Brain microvascular endothelial cell (primary cell): ENCODE measurements at regions not wholly inside any gene's neighbourhood (a gene's known extent, or its start where the extent isn't known, plus 50 kb on each side); places are given as distances from the start of the nearest gene placed in this dataset.

ENCODE experiments used
- DNase-seq: peaks from one replicate; pipeline ENCODE4 v3.0.0-alpha.2; 2020
- H3K27ac ChIP-seq: fragments of 250-450 bp; sonication (Bioruptor Pico); 2 replicates; pipeline ENCODE4 v1.5.1; 2020; ENCODE audit warnings: mild to moderate bottlenecking, moderate library complexity
- H3K27me3 ChIP-seq: fragments of 250-450 bp; sonication (Bioruptor Pico); replicated peaks from 2 replicates; pipeline ENCODE4 v1.5.1; 2020; ENCODE audit warnings: mild to moderate bottlenecking
- H3K36me3 ChIP-seq: fragments of 250-450 bp; sonication (Bioruptor Pico); replicated peaks from 2 replicates; pipeline ENCODE4 v1.5.1; 2020; ENCODE audit warnings: mild to moderate bottlenecking
- H3K4me3 ChIP-seq: 2 replicates; pipeline ENCODE4 v1.5.1; 2011; ENCODE audit warnings: low read depth, mild to moderate bottlenecking, control low read depth, low read length, moderate library complexity
- CTCF ChIP-seq: IDR thresholded peaks from 2 replicates; pipeline ENCODE4 v1.5.1; 2011; ENCODE audit warnings: low read depth, mild to moderate bottlenecking, moderate library complexity, low read length, control low read depth, inconsistent platforms; ENCODE audit errors: missing control alignments
- in situ Hi-C: cut with HindIII; loops from 2 replicates; pipeline ENCODE4 v1.10.0; 2017; ENCODE audit warnings: low sequenced_read_pairs, low pct_ligation_motif_present

GRCh38 chr3:45306406-45307008, 80.4 kb upstream of the TMEM158 start:
- Histone ChIP-seq H3K36me3 (no peaks in the 10 kb centered on the region), H3K27ac (no peak overlapping the region), H3K4me3 (no peak overlapping the region), H3K27me3 (peaks cover 3% of the 10 kb centered on the region)
- no peak for DNase-seq
- in situ Hi-C loops, result no loop called here
- no peak for TF ChIP-seq CTCF

- DNase-seq, result no peak
- in situ Hi-C loops, result no loop called here
- Histone ChIP-seq H3K27ac (no peak overlapping the region), H3K4me3 (no peak overlapping the region), H3K27me3 (peaks cover 11% of the 10 kb centered on the region), H3K36me3 (no peaks in the 10 kb centered on the region)
- TF ChIP-seq CTCF, result no peak
These were observed 78.5 kb upstream of the LARS2 start for GRCh38 chr3:45309876-45310275.

GRCh38 chr3:45311327-45311726, 77.0 kb upstream of the LARS2 start:
- Histone ChIP-seq H3K4me3 (no peak overlapping the region), H3K27me3 (peaks cover 11% of the 10 kb centered on the region), H3K36me3 (no peaks in the 10 kb centered on the region), H3K27ac (no peak overlapping the region)
- DNase-seq, result no peak
- in situ Hi-C loops, result no loop called here
- no peak for TF ChIP-seq CTCF

- in situ Hi-C loops, result no loop called here
- no peaks in the 10 kb centered on the region for H3K36me3 ChIP-seq
- DNase-seq, result no peak
These were observed 76.2 kb upstream of the LARS2 start for GRCh38 chr3:45311953-45312801.

GRCh38 chr3:45312836-45313493, 75.4 kb upstream of the LARS2 start:
- TF ChIP-seq CTCF, result no peak

More at GRCh38 chr3:45311953-45312801, 76.2 kb upstream of the LARS2 start:
- Histone ChIP-seq H3K27ac (no peak overlapping the region), H3K27me3 (peaks cover 11% of the 10 kb centered on the region), H3K4me3 (no peak overlapping the region)
- TF ChIP-seq CTCF, result no peak

More at GRCh38 chr3:45312836-45313493, 75.4 kb upstream of the LARS2 start:
- peaks cover 11% of the 10 kb centered on the region for H3K27me3 ChIP-seq
- no peak for DNase-seq
- H3K27ac ChIP-seq, result no peak overlapping the region
- H3K36me3 ChIP-seq, result no peaks in the 10 kb centered on the region
- H3K4me3 ChIP-seq, result no peak overlapping the region
- in situ Hi-C loops, result no loop called here
